ENCODE measurements at regions not wholly inside any gene's neighbourhood (a gene's known extent, or its start where the extent isn't known, plus 50 kb on each side); places are given as distances from the start of the nearest gene placed in this dataset.
"Not testable (repeated sequence)": the region's sequence is repeated elsewhere in the genome, so short reads cannot be mapped to it uniquely, and the experiment has no call there.

- DNase-seq, result peak in 54 of 58 donors; percentile 51 to 94 (median 74)
Observed at GRCh38 chr11:16605894-16606783, 132.3 kb upstream of the C11orf58 start.

GRCh38 chr11:16605389-16605893, 133.0 kb upstream of the C11orf58 start:
- peak in 6 of 58 donors; percentile 15 to 52 (median 36) for DNase-seq

- peak in 9 of 58 donors; percentile 10 to 54 (median 39) for DNase-seq
Observed at GRCh38 chr11:16604794-16605388, 133.6 kb upstream of the C11orf58 start.

GRCh38 chr11:16603890-16604793, 134.3 kb upstream of the C11orf58 start:
- DNase-seq, result peak in 16 of 58 donors; percentile 7 to 45 (median 24)

GRCh38 chr11:16603245-16603644, 135.2 kb upstream of the C11orf58 start:
- peak in 8 of 58 donors; percentile 4 to 26 (median 12) for DNase-seq

GRCh38 chr11:16598906-16599305, 139.5 kb upstream of the C11orf58 start:
- DNase-seq, result no peak

GRCh38 chr11:16598032-16598431, 140.4 kb upstream of the C11orf58 start:
- DNase-seq, result no peak

- DNase-seq, result no peak
Observed at GRCh38 chr11:16596231-16596630, 142.2 kb upstream of the C11orf58 start.

GRCh38 chr11:16591157-16591556, 147.3 kb upstream of the C11orf58 start:
- no peak for DNase-seq

GRCh38 chr11:16587670-16588069, 150.8 kb upstream of the C11orf58 start:
- peak in 15 of 58 donors; percentile 12 to 63 (median 28) for DNase-seq

GRCh38 chr11:16584569-16584968, 153.9 kb upstream of the C11orf58 start:
- no peak for DNase-seq

- DNase-seq, result not testable (repeated sequence)
Observed at GRCh38 chr11:16581078-16581477, 157.4 kb upstream of the C11orf58 start.

GRCh38 chr11:16577490-16577889, 161.0 kb upstream of the C11orf58 start:
- no peak for DNase-seq

GRCh38 chr11:16574889-16575288, 163.6 kb upstream of the C11orf58 start:
- DNase-seq, result not testable (repeated sequence)

- DNase-seq, result no peak
Observed at GRCh38 chr11:16572945-16573344, 165.5 kb upstream of the C11orf58 start.

- DNase-seq, result no peak
Observed at GRCh38 chr11:16561150-16561549, 177.3 kb upstream of the C11orf58 start.

- no peak for DNase-seq
Observed at GRCh38 chr11:16558494-16558893, 180.0 kb upstream of the C11orf58 start.

GRCh38 chr11:16555956-16556355, 182.5 kb upstream of the C11orf58 start:
- DNase-seq, result no peak

GRCh38 chr11:16554361-16554760, 184.1 kb upstream of the C11orf58 start:
- no peak for DNase-seq

GRCh38 chr11:16547879-16548278, 190.6 kb upstream of the C11orf58 start:
- DNase-seq, result no peak

GRCh38 chr11:16543642-16544041, 187.3 kb upstream of the SOX6 start:
- DNase-seq, result no peak

Measured in anterior cingulate cortex (tissue), 58 donors.